ENCODE measurements at regions not wholly inside any gene's neighbourhood (a gene's known extent, or its start where the extent isn't known, plus 50 kb on each side); places are given as distances from the start of the nearest gene placed in this dataset.

DNA sequence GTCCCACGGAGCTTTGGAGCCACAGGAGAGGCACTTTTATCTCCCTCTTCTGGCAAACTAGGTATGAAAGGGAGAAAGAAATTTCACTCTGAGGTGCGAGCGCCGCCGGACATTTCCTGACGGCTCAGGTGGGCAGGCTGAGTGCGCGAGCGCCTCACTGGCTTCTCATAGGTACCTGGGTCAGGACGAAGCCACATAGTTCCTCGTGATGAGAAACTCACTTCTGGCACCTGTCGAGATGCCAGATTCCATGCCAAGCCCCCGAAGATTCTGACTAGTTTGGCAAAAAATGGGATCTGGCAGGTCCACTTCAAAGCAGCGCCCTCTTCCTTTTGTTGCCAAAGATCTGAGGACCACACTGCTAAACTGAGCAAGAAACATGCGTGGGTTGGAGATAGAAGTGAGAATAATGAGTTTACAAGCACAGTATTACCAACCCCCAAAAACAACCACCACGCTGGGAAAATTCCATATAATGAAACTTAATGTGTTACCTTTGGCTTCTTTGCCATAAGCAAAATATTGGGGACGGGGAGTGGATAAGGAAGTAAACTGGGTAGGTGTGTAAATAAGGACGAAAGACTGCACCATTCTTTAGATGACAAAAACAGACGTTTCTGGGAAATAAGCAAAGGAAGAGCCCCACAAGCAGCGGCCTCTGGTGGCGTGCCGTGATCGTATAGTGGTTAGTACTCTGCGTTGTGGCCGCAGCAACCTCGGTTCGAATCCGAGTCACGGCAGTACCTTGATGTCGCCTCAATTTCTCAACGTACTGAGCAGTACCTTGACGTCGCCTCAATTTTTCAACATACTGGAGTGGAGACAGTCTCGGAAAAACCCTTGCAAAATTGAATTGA, 89.8 kb upstream of the PRSS16 start:
- TF ChIP-seq, protein P1, sequence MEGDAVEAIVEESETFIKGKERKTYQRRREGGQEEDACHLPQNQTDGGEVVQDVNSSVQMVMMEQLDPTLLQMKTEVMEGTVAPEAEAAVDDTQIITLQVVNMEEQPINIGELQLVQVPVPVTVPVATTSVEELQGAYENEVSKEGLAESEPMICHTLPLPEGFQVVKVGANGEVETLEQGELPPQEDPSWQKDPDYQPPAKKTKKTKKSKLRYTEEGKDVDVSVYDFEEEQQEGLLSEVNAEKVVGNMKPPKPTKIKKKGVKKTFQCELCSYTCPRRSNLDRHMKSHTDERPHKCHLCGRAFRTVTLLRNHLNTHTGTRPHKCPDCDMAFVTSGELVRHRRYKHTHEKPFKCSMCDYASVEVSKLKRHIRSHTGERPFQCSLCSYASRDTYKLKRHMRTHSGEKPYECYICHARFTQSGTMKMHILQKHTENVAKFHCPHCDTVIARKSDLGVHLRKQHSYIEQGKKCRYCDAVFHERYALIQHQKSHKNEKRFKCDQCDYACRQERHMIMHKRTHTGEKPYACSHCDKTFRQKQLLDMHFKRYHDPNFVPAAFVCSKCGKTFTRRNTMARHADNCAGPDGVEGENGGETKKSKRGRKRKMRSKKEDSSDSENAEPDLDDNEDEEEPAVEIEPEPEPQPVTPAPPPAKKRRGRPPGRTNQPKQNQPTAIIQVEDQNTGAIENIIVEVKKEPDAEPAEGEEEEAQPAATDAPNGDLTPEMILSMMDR (IDR thresholded peaks at IDR 0.05): peak; percentile 16 to 58 (median 39)
- no peak for TF ChIP-seq POLR2AphosphoS5 (IDR thresholded peaks at IDR 0.05)

All from transverse colon (tissue), 4 donors.